ENCODE measurements at regions not wholly inside any gene's neighbourhood (a gene's known extent, or its start where the extent isn't known, plus 50 kb on each side); places are given as distances from the start of the nearest gene placed in this dataset.

DNA sequence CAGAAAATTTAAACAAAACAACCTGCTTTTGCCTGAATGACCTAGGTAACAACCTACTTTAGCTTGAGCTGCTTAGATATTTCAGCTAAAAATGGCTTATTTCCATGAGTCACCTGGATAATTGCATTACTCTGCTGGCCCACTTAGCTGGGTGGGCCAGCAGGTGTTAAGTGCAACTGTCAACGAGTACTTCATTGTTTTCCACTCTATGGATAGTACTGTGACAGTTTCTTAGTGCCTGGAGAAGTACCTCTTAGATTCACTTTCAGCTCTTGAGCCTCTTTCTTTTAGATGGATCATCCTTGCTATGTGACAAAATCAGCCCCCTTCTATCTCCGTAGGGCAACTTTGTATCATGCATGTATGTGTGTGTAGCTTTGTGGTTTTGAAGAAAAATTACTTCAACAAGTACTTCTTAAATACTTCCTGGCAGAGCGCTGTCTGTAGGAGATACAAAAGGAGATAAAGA lies 368.2 kb upstream of the ATP2B1 start:
- TF ChIP-seq, protein P1, sequence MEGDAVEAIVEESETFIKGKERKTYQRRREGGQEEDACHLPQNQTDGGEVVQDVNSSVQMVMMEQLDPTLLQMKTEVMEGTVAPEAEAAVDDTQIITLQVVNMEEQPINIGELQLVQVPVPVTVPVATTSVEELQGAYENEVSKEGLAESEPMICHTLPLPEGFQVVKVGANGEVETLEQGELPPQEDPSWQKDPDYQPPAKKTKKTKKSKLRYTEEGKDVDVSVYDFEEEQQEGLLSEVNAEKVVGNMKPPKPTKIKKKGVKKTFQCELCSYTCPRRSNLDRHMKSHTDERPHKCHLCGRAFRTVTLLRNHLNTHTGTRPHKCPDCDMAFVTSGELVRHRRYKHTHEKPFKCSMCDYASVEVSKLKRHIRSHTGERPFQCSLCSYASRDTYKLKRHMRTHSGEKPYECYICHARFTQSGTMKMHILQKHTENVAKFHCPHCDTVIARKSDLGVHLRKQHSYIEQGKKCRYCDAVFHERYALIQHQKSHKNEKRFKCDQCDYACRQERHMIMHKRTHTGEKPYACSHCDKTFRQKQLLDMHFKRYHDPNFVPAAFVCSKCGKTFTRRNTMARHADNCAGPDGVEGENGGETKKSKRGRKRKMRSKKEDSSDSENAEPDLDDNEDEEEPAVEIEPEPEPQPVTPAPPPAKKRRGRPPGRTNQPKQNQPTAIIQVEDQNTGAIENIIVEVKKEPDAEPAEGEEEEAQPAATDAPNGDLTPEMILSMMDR (IDR thresholded peaks at IDR 0.05; ENCODE audit: low read depth, low read length, poor library complexity, severe bottlenecking), result no peak
- TF ChIP-seq EZH2phosphoT487 (IDR thresholded peaks at IDR 0.05; ENCODE audit: borderline replicate concordance, low read length), result no peak
